Sigmoid colon (tissue), 3 donors: ENCODE measurements at regions not wholly inside any gene's neighbourhood (a gene's known extent, or its start where the extent isn't known, plus 50 kb on each side); places are given as distances from the start of the nearest gene placed in this dataset.

Source experiments
- POLR2A ChIP-seq, 2 donors: fragments of 450-650 bp; IDR thresholded peaks; one replicate each; pipeline ENCODE4 v1.6.1; 2016; ENCODE audit warnings: antibody characterized with exemption in 2 of 2, mild to moderate bottlenecking in 2 of 2, moderate library complexity in 2 of 2
- TF ChIP-seq, protein P1 (sequence below), 4 experiments: fragments of 450-650 bp in 3 of 4; fragments of 200-600 bp in 1 of 4; IDR thresholded peaks; one replicate each; pipeline ENCODE4 v1.5.1; 2016 to 2019; ENCODE audit warnings: antibody characterized with exemption in 4 of 4, mild to moderate bottlenecking in 3 of 4, moderate library complexity in 2 of 4

- TF ChIP-seq, protein P1, sequence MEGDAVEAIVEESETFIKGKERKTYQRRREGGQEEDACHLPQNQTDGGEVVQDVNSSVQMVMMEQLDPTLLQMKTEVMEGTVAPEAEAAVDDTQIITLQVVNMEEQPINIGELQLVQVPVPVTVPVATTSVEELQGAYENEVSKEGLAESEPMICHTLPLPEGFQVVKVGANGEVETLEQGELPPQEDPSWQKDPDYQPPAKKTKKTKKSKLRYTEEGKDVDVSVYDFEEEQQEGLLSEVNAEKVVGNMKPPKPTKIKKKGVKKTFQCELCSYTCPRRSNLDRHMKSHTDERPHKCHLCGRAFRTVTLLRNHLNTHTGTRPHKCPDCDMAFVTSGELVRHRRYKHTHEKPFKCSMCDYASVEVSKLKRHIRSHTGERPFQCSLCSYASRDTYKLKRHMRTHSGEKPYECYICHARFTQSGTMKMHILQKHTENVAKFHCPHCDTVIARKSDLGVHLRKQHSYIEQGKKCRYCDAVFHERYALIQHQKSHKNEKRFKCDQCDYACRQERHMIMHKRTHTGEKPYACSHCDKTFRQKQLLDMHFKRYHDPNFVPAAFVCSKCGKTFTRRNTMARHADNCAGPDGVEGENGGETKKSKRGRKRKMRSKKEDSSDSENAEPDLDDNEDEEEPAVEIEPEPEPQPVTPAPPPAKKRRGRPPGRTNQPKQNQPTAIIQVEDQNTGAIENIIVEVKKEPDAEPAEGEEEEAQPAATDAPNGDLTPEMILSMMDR (IDR thresholded peaks at IDR 0.05), result no peak
- no peak for TF ChIP-seq POLR2A (IDR thresholded peaks at IDR 0.05)
Observed at GRCh38 chr16:8204769-8205168, 385.5 kb downstream of the TMEM114 start.
